H1 (cell line): ENCODE measurements at regions not wholly inside any gene's neighbourhood (a gene's known extent, or its start where the extent isn't known, plus 50 kb on each side); places are given as distances from the start of the nearest gene placed in this dataset.

Source experiments
- CTCF ChIA-PET: fragments of 300-600 bp; sonication (Branson Sonifier 250); formaldehyde crosslinking; loops from one replicate; lab custom pipeline; 2021; ENCODE audit not compliant: partially characterized antibody; lab: Charles Lee
- POLR2A ChIA-PET: fragments of 300-600 bp; sonication (Branson Sonifier 250); formaldehyde crosslinking; loops from one replicate; lab custom pipeline; 2021; ENCODE audit warnings: inconsistent platforms; ENCODE audit not compliant: partially characterized antibody; lab: Charles Lee
- DNase-seq, 2 experiments: peaks; one replicate each; pipeline versions ENCODE4 v3.0.0 to v3.0.0-alpha.2; 2010 to 2022; ENCODE audit warnings: low spot score in 2 of 2, low read depth in 1 of 2, mixed read lengths in 1 of 2
- FAIRE-seq: peaks from 2 replicates; lab custom pipeline; 2011; peaks lifted over from hg19 to GRCh38; lab: Jason Lieb, UNC
- H2AFZ ChIP-seq: 2 replicates; pipeline ENCODE4 v1.8.1; 2012; ENCODE audit warnings: low read length, inconsistent platforms
- H2AK5ac ChIP-seq: 2 replicates; pipeline ENCODE4 v1.6.1; 2013; ENCODE audit warnings: low read depth, low read length
- H2BK120ac ChIP-seq: replicated peaks from 2 replicates; pipeline ENCODE3; 2013; ENCODE audit warnings: low read depth, low read length, inconsistent platforms
- H2BK12ac ChIP-seq: 2 replicates; pipeline ENCODE4 v1.6.1; 2013; ENCODE audit warnings: low read depth, low read length
- H2BK15ac ChIP-seq: 2 replicates; pipeline ENCODE4 v1.6.1; 2013; ENCODE audit warnings: low read length
- H2BK20ac ChIP-seq: 2 replicates; pipeline ENCODE4 v1.6.1; 2013; ENCODE audit warnings: low read length
- H2BK5ac ChIP-seq: 2 replicates; pipeline ENCODE4 v1.6.1; 2013; ENCODE audit warnings: low read depth, low read length
- H3K14ac ChIP-seq: 2 replicates; pipeline ENCODE4 v1.6.1; 2013; ENCODE audit warnings: inconsistent platforms; ENCODE audit not compliant: insufficient read length
- H3K18ac ChIP-seq: 2 replicates; pipeline ENCODE4 v1.6.1; 2013; ENCODE audit warnings: low read length; ENCODE audit errors: extremely low read depth
- H3K23ac ChIP-seq: 2 replicates; pipeline ENCODE4 v1.6.1; 2013; ENCODE audit warnings: inconsistent platforms; ENCODE audit not compliant: insufficient read length
- H3K23me2 ChIP-seq: 2 replicates; pipeline ENCODE4 v1.6.1; 2013; ENCODE audit warnings: low read depth, low read length
- H3K27ac ChIP-seq: 2 replicates; pipeline ENCODE4 v1.6.1; 2011; ENCODE audit warnings: low read depth, low read length, inconsistent platforms
- H3K27me3 ChIP-seq, 4 experiments: replicated peaks in 1 of 4; 1 replicate in 1 of 4; 2 replicates in 3 of 4; pipeline versions ENCODE4 v1.6.1 to v1.8.1; 2011 to 2013; ENCODE audit warnings: low read length in 3 of 4, mild to moderate bottlenecking in 3 of 4, inconsistent platforms in 2 of 4, mixed read lengths in 2 of 4, moderate library complexity in 1 of 4; ENCODE audit not compliant: control insufficient read depth in 3 of 4, insufficient read depth in 3 of 4; ENCODE audit errors: extremely low read depth in 1 of 4
- H3K36me3 ChIP-seq, 4 experiments: 2 replicates each; pipeline versions ENCODE4 v1.6.1 to v1.8.1; 2011 to 2013; ENCODE audit warnings: mild to moderate bottlenecking in 4 of 4, low read length in 3 of 4, moderate library complexity in 2 of 4, control low read depth in 1 of 4, inconsistent platforms in 1 of 4; ENCODE audit not compliant: insufficient read depth in 4 of 4, control insufficient read depth in 2 of 4
- H3K4ac ChIP-seq: replicated peaks from 2 replicates; pipeline ENCODE3; 2013; ENCODE audit warnings: low read length, low read depth, mixed read lengths, inconsistent platforms; ENCODE audit not compliant: insufficient read length
- H3K4me1 ChIP-seq, 4 experiments: replicated peaks in 1 of 4; 1 replicate in 1 of 4; 2 replicates in 3 of 4; pipeline versions ENCODE4 v1.6.1 to v1.8.1; 2011 to 2013; ENCODE audit warnings: low read length in 3 of 4, inconsistent platforms in 2 of 4, mixed read lengths in 1 of 4; ENCODE audit not compliant: insufficient read depth in 4 of 4, control insufficient read depth in 3 of 4
- H3K4me2 ChIP-seq, 2 experiments: 2 replicates each; pipeline versions ENCODE4 v1.6.1 to v1.8.1; 2011 to 2013; ENCODE audit warnings: low read depth in 2 of 2, low read length in 2 of 2, control low read depth in 1 of 2, inconsistent platforms in 1 of 2, mild to moderate bottlenecking in 1 of 2; ENCODE audit not compliant: insufficient read depth in 1 of 2
- H3K4me3 ChIP-seq, 4 experiments: fragments of 200-600, 300-600 bp in 1 of 4; sonication (generic), shearing (Covaris generic), sonication (Bioruptor Twin) in 1 of 4; 2 replicates each; pipeline versions ENCODE4 v1.5.1 to v1.8.1; 2011 to 2016; ENCODE audit warnings: low read length in 4 of 4, low read depth in 3 of 4, control low read depth in 2 of 4, inconsistent platforms in 2 of 4, mild to moderate bottlenecking in 2 of 4, mixed read lengths in 1 of 4, moderate library complexity in 1 of 4; ENCODE audit not compliant: insufficient read depth in 2 of 4; ENCODE audit errors: extremely low read depth in 1 of 4
- H3K56ac ChIP-seq: replicated peaks from 2 replicates; pipeline ENCODE3; 2013; ENCODE audit warnings: low read depth, mild to moderate bottlenecking, mixed read lengths, low read length, inconsistent platforms; ENCODE audit not compliant: insufficient read length
- H3K79me1 ChIP-seq: 2 replicates; pipeline ENCODE4 v1.6.1; 2013; ENCODE audit warnings: low read depth, low read length, control low read depth
- H3K79me2 ChIP-seq, 2 experiments: 2 replicates each; pipeline versions ENCODE4 v1.6.1 to v1.8.1; 2012 to 2013; ENCODE audit warnings: low read length in 2 of 2, mild to moderate bottlenecking in 2 of 2, inconsistent platforms in 1 of 2; ENCODE audit not compliant: insufficient read depth in 2 of 2, control insufficient read depth in 1 of 2
- H3K9ac ChIP-seq, 4 experiments: replicated peaks in 1 of 4; 1 replicate in 1 of 4; 2 replicates in 3 of 4; pipeline versions ENCODE4 v1.6.1 to v1.8.1; 2011 to 2013; ENCODE audit warnings: low read depth in 3 of 4, low read length in 3 of 4, control low read depth in 2 of 4, mild to moderate bottlenecking in 2 of 4, moderate library complexity in 2 of 4, inconsistent platforms in 1 of 4; ENCODE audit errors: extremely low read depth in 1 of 4
- H3K9me3 ChIP-seq, 2 experiments: 2 replicates each; pipeline versions ENCODE4 v1.6.1 to v1.8.1; 2012 to 2013; ENCODE audit warnings: mild to moderate bottlenecking in 2 of 2, moderate library complexity in 2 of 2, control low read depth in 1 of 2, inconsistent platforms in 1 of 2, low read depth in 1 of 2, low read length in 1 of 2, mixed read lengths in 1 of 2; ENCODE audit not compliant: insufficient read depth in 2 of 2
- H4K20me1 ChIP-seq, 2 experiments: replicated peaks in 1 of 2; 2 replicates each; pipeline versions ENCODE3 to v1.8.1; 2011 to 2013; ENCODE audit warnings: inconsistent platforms in 2 of 2, low read length in 2 of 2, mild to moderate bottlenecking in 1 of 2; ENCODE audit not compliant: insufficient read depth in 2 of 2, control insufficient read depth in 1 of 2
- H4K5ac ChIP-seq: 2 replicates; pipeline ENCODE4 v1.6.1; 2013; ENCODE audit warnings: low read length, low read depth, mixed read lengths, inconsistent platforms; ENCODE audit not compliant: insufficient read length
- H4K8ac ChIP-seq: 2 replicates; pipeline ENCODE4 v1.8.0; 2013; ENCODE audit warnings: mild to moderate bottlenecking, moderate library complexity, low read length, inconsistent platforms; ENCODE audit not compliant: insufficient read depth; ENCODE audit errors: extremely low read depth
- H4K91ac ChIP-seq: replicated peaks from 2 replicates; pipeline ENCODE3; 2013; ENCODE audit warnings: low read length, mixed read lengths, inconsistent platforms; ENCODE audit not compliant: insufficient read length
- JUN ChIP-seq: IDR thresholded peaks from 2 replicates; pipeline ENCODE4 v1.6.1; 2011; ENCODE audit warnings: low read depth, mild to moderate bottlenecking, improper control_type of control experiment, low read length
- KDM4A ChIP-seq: IDR thresholded peaks from one replicate; pipeline ENCODE4 v1.7.1; 2012; ENCODE audit warnings: low read depth, mild to moderate bottlenecking, moderate library complexity, low read length, inconsistent platforms; ENCODE audit not compliant: severe bottlenecking
- WGBS, 2 experiments: shearing (Covaris generic) in 1 of 2; methylation state at CpG; one replicate each; pipeline versions ENCODE4 v1.1.6 to v1.1.7; 2013 to 2015; ENCODE audit warnings: low lambda C conversion rate in 2 of 2, mixed read lengths in 2 of 2, inconsistent platforms in 1 of 2, low coverage in 1 of 2, missing lambda C conversion rate in 1 of 2; ENCODE audit not compliant: insufficient replicate concordance in 2 of 2, insufficient coverage in 1 of 2, insufficient read length in 1 of 2; ENCODE audit errors: extremely low coverage in 1 of 2, missing lambda C conversion rate in 1 of 2; 5-methylcytosine and 5-hydroxymethylcytosine counted together

DNA sequence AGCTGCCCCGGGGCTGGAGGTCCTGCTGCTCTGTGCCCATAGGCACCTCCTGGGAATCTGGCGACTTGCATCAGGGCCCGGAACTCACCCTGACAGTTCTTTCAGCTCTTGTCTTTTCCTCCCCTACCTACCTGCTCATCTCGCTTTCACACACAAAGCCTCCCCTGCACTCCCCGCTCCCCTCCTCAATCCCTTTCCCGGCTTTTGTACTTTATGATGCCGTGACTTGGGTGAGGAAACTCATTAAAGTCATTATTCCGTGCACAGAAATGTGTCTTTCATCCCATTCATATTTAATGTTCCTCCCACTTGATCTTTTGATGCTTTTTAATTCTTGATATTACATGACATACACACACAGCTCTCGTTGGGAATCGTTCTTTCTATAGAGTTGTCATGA, 218.6 kb downstream of the RPS24 start:
- Histone ChIP-seq H3K23ac (no peak overlapping the region), H3K4me1 (no peaks in the 10 kb centered on the region), H4K8ac (no peak overlapping the region), H3K23me2 (no peaks in the 10 kb centered on the region), H4K91ac (no peak overlapping the region), H2AK5ac (no peak overlapping the region), H2BK15ac (no peak overlapping the region), H3K18ac (no peak overlapping the region), H2BK20ac (no peak overlapping the region), H3K27me3 (peaks cover 0 to 1% (median 0%) of the 10 kb centered on the region in 4 experiments; a peak in 1 of 7 replicates), H3K56ac (no peak overlapping the region), H3K79me1 (no peaks in the 10 kb centered on the region), H3K36me3 (no peaks in the 10 kb centered on the region), H3K14ac (no peak overlapping the region), H2BK5ac (no peak overlapping the region), H3K79me2 (no peaks in the 10 kb centered on the region), H3K9me3 (no peaks in the 10 kb centered on the region), H3K9ac (no peak overlapping the region), H2BK120ac (no peak overlapping the region), H4K20me1 (no peaks in the 10 kb centered on the region), H3K4me2 (no peak overlapping the region), H2BK12ac (no peak overlapping the region), H3K4ac (no peak overlapping the region), H4K5ac (no peak overlapping the region), H2AFZ (no peak overlapping the region), H3K27ac (no peak overlapping the region), H3K4me3 (no peak overlapping the region)
- DNase-seq (no peak), FAIRE-seq (no peak)
- 83% methylated on average over 10 of the region's 10 CpGs; no CpG with 5 or more reads in 1 of the 2 experiments for WGBS, 2 experiments
- TF ChIP-seq JUN: no peak
- no peak for TF ChIP-seq KDM4A
- CTCF ChIA-PET: interaction anchor here (1.4 to 1.6 kb wide), 3 partner anchors 21 to 127 kb away, joined by 3 read pairs; no protein-coding TSS in a partner anchor
- POLR2A ChIA-PET: no interaction called here
